CD8-positive, alpha-beta memory T cell (primary cell): ENCODE measurements at regions not wholly inside any gene's neighbourhood (a gene's known extent, or its start where the extent isn't known, plus 50 kb on each side); places are given as distances from the start of the nearest gene placed in this dataset.
"Not testable (repeated sequence)": the region's sequence is repeated elsewhere in the genome, so short reads cannot be mapped to it uniquely, and the experiment has no call there.

ENCODE experiments used
- CTCF ChIA-PET: fragments of 350-600 bp; sonication (Branson Sonifier 250); formaldehyde crosslinking; loops from one replicate; lab custom pipeline; 2021; ENCODE audit warnings: antibody characterized with exemption; lab: Charles Lee
- POLR2A ChIA-PET: fragments of 350-600 bp; sonication (Branson Sonifier 250); formaldehyde crosslinking; loops from one replicate; lab custom pipeline; 2021; ENCODE audit warnings: antibody characterized with exemption; lab: Charles Lee
- DNase-seq, 5 donors: peaks; one replicate each; pipeline versions ENCODE4 v3.0.0 to v3.0.0-alpha.2; 2020 to 2022; ENCODE audit warnings: mixed read lengths in 1 of 5
- H3K27ac ChIP-seq: one replicate; pipeline ENCODE4 v1.7.0; 2013; ENCODE audit warnings: low read depth, mild to moderate bottlenecking, low read length, moderate library complexity
- H3K27me3 ChIP-seq: 2 replicates; pipeline ENCODE4 v1.7.0; 2013; ENCODE audit warnings: low read length, mild to moderate bottlenecking; ENCODE audit not compliant: insufficient read depth, poor library complexity, severe bottlenecking
- H3K36me3 ChIP-seq: 2 replicates; pipeline ENCODE4 v1.7.0; 2013; ENCODE audit warnings: mild to moderate bottlenecking, low read length, moderate library complexity; ENCODE audit not compliant: insufficient read depth
- H3K4me1 ChIP-seq: 2 replicates; pipeline ENCODE4 v1.7.0; 2013; ENCODE audit warnings: mild to moderate bottlenecking, low read length, moderate library complexity; ENCODE audit not compliant: insufficient read depth
- H3K4me3 ChIP-seq: 2 replicates; pipeline ENCODE4 v1.7.0; 2013; ENCODE audit warnings: mild to moderate bottlenecking, low read length
- H3K9me3 ChIP-seq: 2 replicates; pipeline ENCODE4 v1.7.0; 2013; ENCODE audit warnings: mild to moderate bottlenecking, low read length
- H3K27ac Mint-ChIP-seq, 8 donors: one replicate each; pipeline ENCODE4 v1.8.0; 2020 to 2021; ENCODE audit warnings: mixed read lengths in 8 of 8, mild to moderate bottlenecking in 6 of 8, inconsistent platforms in 3 of 8, moderate library complexity in 3 of 8
- H3K27me3 Mint-ChIP-seq, 2 donors: one replicate each; pipeline ENCODE4 v1.8.0; 2020 to 2021; ENCODE audit warnings: mixed read lengths in 2 of 2, mild to moderate bottlenecking in 1 of 2, moderate library complexity in 1 of 2
- H3K36me3 Mint-ChIP-seq, 3 donors: one replicate each; pipeline ENCODE4 v1.8.0; 2020 to 2021; ENCODE audit warnings: mixed read lengths in 3 of 3, inconsistent platforms in 1 of 3, mild to moderate bottlenecking in 1 of 3
- H3K4me1 Mint-ChIP-seq, 3 donors: one replicate each; pipeline ENCODE4 v1.8.0; 2020 to 2021; ENCODE audit warnings: mixed read lengths in 3 of 3, inconsistent platforms in 1 of 3, mild to moderate bottlenecking in 1 of 3
- H3K4me3 Mint-ChIP-seq, 7 donors: one replicate each; pipeline ENCODE4 v1.8.0; 2020 to 2021; ENCODE audit warnings: mixed read lengths in 7 of 7, mild to moderate bottlenecking in 6 of 7, moderate library complexity in 4 of 7, inconsistent platforms in 2 of 7
- H3K9me3 Mint-ChIP-seq, 5 donors: one replicate each; pipeline ENCODE4 v1.8.0; 2020 to 2022; ENCODE audit warnings: mixed read lengths in 5 of 5, mild to moderate bottlenecking in 3 of 5, moderate library complexity in 2 of 5, inconsistent platforms in 1 of 5

- Mint-ChIP-seq H3K36me3 (no peaks in the 10 kb centered on the region), H3K27me3 (no peaks in the 10 kb centered on the region), H3K27ac (no peak overlapping the region), H3K4me1 (no peaks in the 10 kb centered on the region), H3K4me3 (no peak overlapping the region), H3K9me3 (peaks cover 0 to 20% (median 0%) of the 10 kb centered on the region in 5 donors)
- Histone ChIP-seq H3K4me1 (no peaks in the 10 kb centered on the region), H3K27me3 (no peaks in the 10 kb centered on the region), H3K4me3 (no peak overlapping the region), H3K36me3 (no peaks in the 10 kb centered on the region), H3K27ac (no peak overlapping the region), H3K9me3 (no peaks in the 10 kb centered on the region)
- ChIA-PET CTCF (no interaction called here), POLR2A (no interaction called here)
- no peak for DNase-seq
These were observed 1411.5 kb upstream of the ACVR2A start for GRCh38 chr2:146433116-146433875.

GRCh38 chr2:146429366-146429765 is 1415.5 kb upstream of the ACVR2A start:
- no peaks in the 10 kb centered on the region for H3K36me3 Mint-ChIP-seq
- no peak for DNase-seq
- no peak overlapping the region for H3K27ac Mint-ChIP-seq
- POLR2A ChIA-PET: no interaction called here
- no peaks in the 10 kb centered on the region for H3K4me1 Mint-ChIP-seq
- CTCF ChIA-PET: no interaction called here
- Histone ChIP-seq H3K4me1 (no peaks in the 10 kb centered on the region), H3K36me3 (no peaks in the 10 kb centered on the region), H3K27ac (no peak overlapping the region), H3K9me3 (no peaks in the 10 kb centered on the region), H3K4me3 (no peak overlapping the region), H3K27me3 (no peaks in the 10 kb centered on the region)
- no peaks in the 10 kb centered on the region for H3K27me3 Mint-ChIP-seq
- H3K4me3 Mint-ChIP-seq: no peak overlapping the region
- peaks cover 0 to 3% (median 0%) of the 10 kb centered on the region in 5 donors for H3K9me3 Mint-ChIP-seq

GRCh38 chr2:146417942-146418341 is 1426.9 kb upstream of the ACVR2A start:
- ChIA-PET POLR2A (no interaction called here), CTCF (no interaction called here)
- H3K4me1 Mint-ChIP-seq: no peaks in the 10 kb centered on the region
- DNase-seq: no peak
- H3K36me3 ChIP-seq: no peaks in the 10 kb centered on the region
- H3K9me3 ChIP-seq: no peaks in the 10 kb centered on the region
- no peaks in the 10 kb centered on the region for H3K27me3 Mint-ChIP-seq
- no peak overlapping the region for H3K4me3 ChIP-seq
- no peak overlapping the region for H3K4me3 Mint-ChIP-seq
- no peak overlapping the region for H3K27ac Mint-ChIP-seq
- no peak overlapping the region for H3K27ac ChIP-seq
- H3K4me1 ChIP-seq: no peaks in the 10 kb centered on the region
- no peaks in the 10 kb centered on the region for H3K36me3 Mint-ChIP-seq
- peaks cover 0 to 13% (median 3%) of the 10 kb centered on the region in 5 donors for H3K9me3 Mint-ChIP-seq
- H3K27me3 ChIP-seq: no peaks in the 10 kb centered on the region

GRCh38 chr2:146415291-146415690 is 1429.5 kb upstream of the ACVR2A start:
- Histone ChIP-seq H3K9me3 (no peaks in the 10 kb centered on the region), H3K4me3 (no peak overlapping the region), H3K4me1 (no peaks in the 10 kb centered on the region), H3K27me3 (no peaks in the 10 kb centered on the region), H3K36me3 (no peaks in the 10 kb centered on the region), H3K27ac (no peak overlapping the region)
- no peak for DNase-seq
- Mint-ChIP-seq H3K4me3 (no peak overlapping the region), H3K9me3 (peaks cover 0 to 20% (median 3%) of the 10 kb centered on the region in 5 donors), H3K36me3 (no peaks in the 10 kb centered on the region), H3K27me3 (no peaks in the 10 kb centered on the region), H3K4me1 (no peaks in the 10 kb centered on the region), H3K27ac (no peak overlapping the region)
- ChIA-PET CTCF (no interaction called here), POLR2A (no interaction called here)

- Histone ChIP-seq H3K9me3 (no peaks in the 10 kb centered on the region), H3K27ac (no peak overlapping the region), H3K4me3 (no peak overlapping the region), H3K4me1 (no peaks in the 10 kb centered on the region), H3K36me3 (no peaks in the 10 kb centered on the region), H3K27me3 (no peaks in the 10 kb centered on the region)
- Mint-ChIP-seq H3K4me1 (no peaks in the 10 kb centered on the region), H3K27me3 (no peaks in the 10 kb centered on the region), H3K4me3 (no peak overlapping the region), H3K27ac (no peak overlapping the region), H3K9me3 (peaks cover 0 to 20% (median 3%) of the 10 kb centered on the region in 5 donors), H3K36me3 (no peaks in the 10 kb centered on the region)
- CTCF ChIA-PET: no interaction called here
- no peak for DNase-seq
- POLR2A ChIA-PET: no interaction called here
These were observed 1430.4 kb upstream of the ACVR2A start for GRCh38 chr2:146414456-146414855.

- Histone ChIP-seq H3K36me3 (no peaks in the 10 kb centered on the region), H3K4me1 (no peaks in the 10 kb centered on the region), H3K4me3 (no peak overlapping the region), H3K9me3 (no peaks in the 10 kb centered on the region), H3K27me3 (no peaks in the 10 kb centered on the region), H3K27ac (no peak overlapping the region)
- Mint-ChIP-seq H3K27me3 (no peaks in the 10 kb centered on the region), H3K4me3 (no peak overlapping the region), H3K36me3 (no peaks in the 10 kb centered on the region), H3K9me3 (peaks cover 0 to 17% (median 2%) of the 10 kb centered on the region in 5 donors), H3K27ac (no peak overlapping the region), H3K4me1 (no peaks in the 10 kb centered on the region)
- ChIA-PET CTCF (no interaction called here), POLR2A (no interaction called here)
- DNase-seq: no peak
These were observed 1431.7 kb upstream of the ACVR2A start for GRCh38 chr2:146413086-146413610.

GRCh38 chr2:146412625-146413024 is 1432.2 kb upstream of the ACVR2A start:
- Mint-ChIP-seq H3K9me3 (peaks cover 0 to 17% (median 0%) of the 10 kb centered on the region in 5 donors), H3K36me3 (no peaks in the 10 kb centered on the region), H3K27ac (no peak overlapping the region), H3K27me3 (no peaks in the 10 kb centered on the region), H3K4me3 (no peak overlapping the region), H3K4me1 (no peaks in the 10 kb centered on the region)
- Histone ChIP-seq H3K27ac (no peak overlapping the region), H3K4me3 (no peak overlapping the region), H3K4me1 (no peaks in the 10 kb centered on the region), H3K27me3 (no peaks in the 10 kb centered on the region), H3K36me3 (no peaks in the 10 kb centered on the region), H3K9me3 (no peaks in the 10 kb centered on the region)
- no peak for DNase-seq
- ChIA-PET CTCF (no interaction called here), POLR2A (no interaction called here)

- H3K9me3 ChIP-seq, H3K27me3 ChIP-seq, H3K36me3 Mint-ChIP-seq, CTCF ChIA-PET, DNase-seq, H3K36me3 ChIP-seq, H3K27ac Mint-ChIP-seq, POLR2A ChIA-PET, H3K4me3 ChIP-seq, H3K4me3 Mint-ChIP-seq, H3K4me1 Mint-ChIP-seq, H3K4me1 ChIP-seq, H3K27ac ChIP-seq, H3K27me3 Mint-ChIP-seq: not testable (repeated sequence)
- H3K9me3 Mint-ChIP-seq: peaks cover 4 to 13% (median 9%) of the 10 kb centered on the region in 5 donors
These were observed 1439.2 kb upstream of the ACVR2A start for GRCh38 chr2:146405402-146406309.
